ENCODE measurements at regions not wholly inside any gene's neighbourhood (a gene's known extent, or its start where the extent isn't known, plus 50 kb on each side); places are given as distances from the start of the nearest gene placed in this dataset.
A peak's percentile ranks its signal among the peaks of the same experiment; 100 is the strongest.

GRCh38 chr3:168844894-168845482, 749.3 kb upstream of the GOLIM4 start:
- no peak for DNase-seq (ENCODE audit: low read depth)

GRCh38 chr3:168844472-168844871, 748.7 kb upstream of the GOLIM4 start:
- DNase-seq (ENCODE audit: low read depth): no peak

- DNase-seq (ENCODE audit: low read depth): no peak
Observed at GRCh38 chr3:168843481-168843880, 747.8 kb upstream of the GOLIM4 start.

- DNase-seq (ENCODE audit: low read depth): no peak
Observed at GRCh38 chr3:168839653-168840052, 743.9 kb upstream of the GOLIM4 start.

GRCh38 chr3:168834558-168834957, 738.8 kb upstream of the GOLIM4 start:
- no peak for DNase-seq (ENCODE audit: low read depth)

- no peak for DNase-seq (ENCODE audit: low read depth)
Observed at GRCh38 chr3:168828943-168829342, 733.2 kb upstream of the GOLIM4 start.

- DNase-seq (ENCODE audit: low read depth): no peak
Observed at GRCh38 chr3:168828536-168828935, 732.8 kb upstream of the GOLIM4 start.

- DNase-seq (ENCODE audit: low read depth): no peak
Observed at GRCh38 chr3:168828014-168828413, 732.3 kb upstream of the GOLIM4 start.

GRCh38 chr3:168824107-168824506, 728.4 kb upstream of the GOLIM4 start:
- no peak for DNase-seq (ENCODE audit: low read depth)

GRCh38 chr3:168823466-168823865, 727.7 kb upstream of the GOLIM4 start:
- no peak for DNase-seq (ENCODE audit: low read depth)

- no peak for DNase-seq (ENCODE audit: low read depth)
Observed at GRCh38 chr3:168820810-168821415, 725.2 kb upstream of the GOLIM4 start.

- no peak for DNase-seq (ENCODE audit: low read depth)
Observed at GRCh38 chr3:168817177-168817576, 721.5 kb upstream of the GOLIM4 start.

GRCh38 chr3:168815946-168816345, 720.2 kb upstream of the GOLIM4 start:
- no peak for DNase-seq (ENCODE audit: low read depth)

GRCh38 chr3:168813225-168813802, 717.6 kb upstream of the GOLIM4 start:
- no peak for DNase-seq (ENCODE audit: low read depth)

GRCh38 chr3:168812234-168812633, 716.5 kb upstream of the GOLIM4 start:
- no peak for DNase-seq (ENCODE audit: low read depth)

- no peak for DNase-seq (ENCODE audit: low read depth)
Observed at GRCh38 chr3:168808596-168808995, 712.9 kb upstream of the GOLIM4 start.

GRCh38 chr3:168807448-168807847, 711.7 kb upstream of the GOLIM4 start:
- no peak for DNase-seq (ENCODE audit: low read depth)

- DNase-seq (ENCODE audit: low read depth): no peak
Observed at GRCh38 chr3:168806871-168807270, 711.1 kb upstream of the GOLIM4 start.

GRCh38 chr3:168803536-168803935, 707.8 kb upstream of the GOLIM4 start:
- DNase-seq (ENCODE audit: low read depth): no peak

GRCh38 chr3:168802766-168803165, 707.0 kb upstream of the GOLIM4 start:
- DNase-seq (ENCODE audit: low read depth): no peak

GRCh38 chr3:168801794-168802193, 706.1 kb upstream of the GOLIM4 start:
- peak; percentile 23 for DNase-seq (ENCODE audit: low read depth)

- DNase-seq (ENCODE audit: low read depth): no peak
Observed at GRCh38 chr3:168796339-168796738, 700.6 kb upstream of the GOLIM4 start.

- no peak for DNase-seq (ENCODE audit: low read depth)
Observed at GRCh38 chr3:168794427-168794826, 698.7 kb upstream of the GOLIM4 start.

GRCh38 chr3:168782193-168782592, 686.5 kb upstream of the GOLIM4 start:
- DNase-seq (ENCODE audit: low read depth): no peak
